Fibroblast of lung (primary cell): ENCODE measurements at regions not wholly inside any gene's neighbourhood (a gene's known extent, or its start where the extent isn't known, plus 50 kb on each side); places are given as distances from the start of the nearest gene placed in this dataset.

Experiments
- CTCF ChIP-seq, 2 donors: IDR thresholded peaks in 1 of 2; conservative IDR thresholded peaks in 1 of 2; 1 replicate in 1 of 2; 2 replicates in 1 of 2; pipeline ENCODE4 v1.5.1; 2011 to 2012; ENCODE audit warnings: low read length in 2 of 2, control low read depth in 1 of 2, inconsistent platforms in 1 of 2, low read depth in 1 of 2, mild to moderate bottlenecking in 1 of 2
- EZH2 ChIP-seq: IDR thresholded peaks from 2 replicates; pipeline ENCODE4 v1.5.1; 2012; ENCODE audit warnings: low read length, control low read depth, mild to moderate bottlenecking; ENCODE audit errors: missing control alignments

GRCh38 chr22:47345025-47345424 is 582.6 kb downstream of the TBC1D22A start:
- TF ChIP-seq CTCF (conservative IDR thresholded peaks at IDR 0.05 in 1 of 2, IDR thresholded peaks at IDR 0.05 in 1 of 2; ENCODE audit: low read depth in 1 of 2, low read length in 2 of 2) = no peak
- TF ChIP-seq EZH2 = no peak
